ENCODE measurements at regions not wholly inside any gene's neighbourhood (a gene's known extent, or its start where the extent isn't known, plus 50 kb on each side); places are given as distances from the start of the nearest gene placed in this dataset.

DNA sequence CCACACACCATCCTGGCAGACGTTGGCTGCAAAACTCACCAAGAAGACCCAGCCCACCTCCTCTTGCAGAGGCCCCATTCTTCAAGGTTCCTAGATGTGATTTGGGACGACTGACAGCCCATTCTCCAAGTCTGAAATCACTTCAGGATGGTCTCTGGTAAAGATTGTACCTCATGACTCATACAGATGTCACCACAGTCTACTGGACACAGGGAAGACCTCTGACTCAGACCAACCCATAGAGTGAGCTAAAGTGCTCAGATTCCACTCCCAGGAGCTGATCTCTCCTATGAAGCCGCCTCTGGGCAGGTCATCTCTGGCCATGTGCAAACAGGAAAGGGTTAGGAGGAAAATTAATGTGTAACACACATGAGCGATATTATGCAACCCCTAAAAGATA lies 102.4 kb upstream of the VWC2 start:
- TF ChIP-seq, protein P1, sequence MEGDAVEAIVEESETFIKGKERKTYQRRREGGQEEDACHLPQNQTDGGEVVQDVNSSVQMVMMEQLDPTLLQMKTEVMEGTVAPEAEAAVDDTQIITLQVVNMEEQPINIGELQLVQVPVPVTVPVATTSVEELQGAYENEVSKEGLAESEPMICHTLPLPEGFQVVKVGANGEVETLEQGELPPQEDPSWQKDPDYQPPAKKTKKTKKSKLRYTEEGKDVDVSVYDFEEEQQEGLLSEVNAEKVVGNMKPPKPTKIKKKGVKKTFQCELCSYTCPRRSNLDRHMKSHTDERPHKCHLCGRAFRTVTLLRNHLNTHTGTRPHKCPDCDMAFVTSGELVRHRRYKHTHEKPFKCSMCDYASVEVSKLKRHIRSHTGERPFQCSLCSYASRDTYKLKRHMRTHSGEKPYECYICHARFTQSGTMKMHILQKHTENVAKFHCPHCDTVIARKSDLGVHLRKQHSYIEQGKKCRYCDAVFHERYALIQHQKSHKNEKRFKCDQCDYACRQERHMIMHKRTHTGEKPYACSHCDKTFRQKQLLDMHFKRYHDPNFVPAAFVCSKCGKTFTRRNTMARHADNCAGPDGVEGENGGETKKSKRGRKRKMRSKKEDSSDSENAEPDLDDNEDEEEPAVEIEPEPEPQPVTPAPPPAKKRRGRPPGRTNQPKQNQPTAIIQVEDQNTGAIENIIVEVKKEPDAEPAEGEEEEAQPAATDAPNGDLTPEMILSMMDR (IDR thresholded peaks at IDR 0.05): no peak
- TF ChIP-seq ZFX (IDR thresholded peaks at IDR 0.05; ENCODE audit: borderline replicate concordance): no peak
- H3K27ac ChIP-seq: no peak overlapping the region

DNA sequence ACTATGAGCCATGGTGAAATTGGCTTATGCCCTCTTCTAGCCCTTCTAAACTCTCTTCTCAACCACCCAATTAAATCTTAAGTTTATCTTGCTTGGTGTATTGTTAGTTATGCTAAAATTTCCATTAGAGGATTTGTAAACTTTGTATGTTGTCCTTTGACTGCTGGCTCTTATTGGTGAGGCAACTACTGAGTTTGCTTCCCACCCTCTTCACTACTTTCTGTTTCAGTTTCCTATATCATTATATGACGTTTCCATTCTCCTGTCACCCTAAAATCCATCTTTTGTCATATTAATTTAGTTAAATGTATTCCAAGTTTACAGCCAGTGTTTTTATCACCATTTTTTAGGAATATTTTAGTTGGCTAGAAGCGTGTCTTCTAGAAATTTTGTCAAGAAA lies 80.9 kb upstream of the VWC2 start:
- H3K27ac ChIP-seq: no peak overlapping the region
- TF ChIP-seq ZFX (IDR thresholded peaks at IDR 0.05; ENCODE audit: borderline replicate concordance): no peak
- TF ChIP-seq, protein P1 (IDR thresholded peaks at IDR 0.05): no peak

DNA sequence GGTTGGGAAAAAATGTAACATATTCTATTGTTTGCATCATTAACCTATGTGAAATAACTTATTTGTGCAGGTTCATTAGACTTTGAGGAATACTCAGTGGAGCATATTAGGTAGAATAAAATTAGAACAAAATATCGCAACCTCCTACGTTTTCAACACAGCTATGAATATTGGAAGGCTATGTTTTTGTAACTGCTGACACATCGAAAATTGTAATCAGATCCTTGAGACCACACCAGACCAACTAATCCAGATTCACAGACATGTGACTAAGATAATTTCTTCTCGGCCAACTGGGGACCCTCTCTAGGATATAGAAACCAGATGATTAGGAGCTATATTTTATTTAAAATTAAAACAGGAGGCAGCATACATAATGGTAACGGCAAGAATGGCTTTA lies 77.5 kb upstream of the VWC2 start:
- TF ChIP-seq ZFX (IDR thresholded peaks at IDR 0.05; ENCODE audit: borderline replicate concordance): no peak
- TF ChIP-seq, protein P1 (IDR thresholded peaks at IDR 0.05): no peak

DNA sequence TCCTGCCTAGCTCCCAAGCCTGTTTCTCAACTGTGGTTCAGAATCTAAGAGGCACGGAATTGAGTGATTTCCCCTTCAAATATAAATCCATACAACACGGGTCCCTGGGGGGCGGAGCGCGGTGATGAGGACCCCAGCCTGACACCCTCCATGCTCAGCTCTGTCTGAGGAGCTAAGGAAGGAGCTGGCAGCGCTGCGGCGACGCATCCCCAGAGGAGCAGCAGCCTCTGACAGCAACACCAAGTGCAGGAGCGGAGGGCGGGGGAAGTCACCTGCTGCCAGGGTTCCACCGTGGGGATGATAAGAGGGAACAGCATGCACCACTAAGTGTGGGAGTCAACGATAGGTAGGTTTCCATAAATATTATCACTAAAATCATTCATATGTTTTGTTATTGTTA lies 72.6 kb upstream of the VWC2 start:
- no peak overlapping the region for H3K27ac ChIP-seq
- TF ChIP-seq ZFX (IDR thresholded peaks at IDR 0.05; ENCODE audit: borderline replicate concordance): no peak

More for the DNA sequence above, 77.5 kb upstream of the VWC2 start:
- no peak overlapping the region for H3K27ac ChIP-seq

DNA sequence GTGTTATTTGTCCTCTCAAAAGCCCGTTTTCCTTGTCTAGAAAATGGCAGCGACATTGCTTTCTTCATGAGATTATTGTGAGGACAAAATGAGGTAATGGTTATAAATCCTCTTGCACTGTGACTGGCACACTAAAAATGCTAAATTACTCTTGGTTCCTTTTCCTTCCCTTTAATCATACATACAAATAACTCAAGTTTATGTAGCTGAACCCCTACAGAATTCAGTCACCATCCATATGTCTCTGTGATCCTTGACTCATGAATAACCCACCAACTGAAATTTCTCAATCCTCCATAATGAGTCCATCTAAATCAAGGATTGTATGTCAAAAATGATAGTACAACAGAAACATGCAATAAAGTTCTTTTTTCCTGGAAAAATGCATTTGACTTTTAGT lies 71.3 kb upstream of the VWC2 start:
- no peak overlapping the region for H3K27ac ChIP-seq
- no peak for TF ChIP-seq ZFX (IDR thresholded peaks at IDR 0.05; ENCODE audit: borderline replicate concordance)
- TF ChIP-seq, protein P1 (IDR thresholded peaks at IDR 0.05): no peak

DNA sequence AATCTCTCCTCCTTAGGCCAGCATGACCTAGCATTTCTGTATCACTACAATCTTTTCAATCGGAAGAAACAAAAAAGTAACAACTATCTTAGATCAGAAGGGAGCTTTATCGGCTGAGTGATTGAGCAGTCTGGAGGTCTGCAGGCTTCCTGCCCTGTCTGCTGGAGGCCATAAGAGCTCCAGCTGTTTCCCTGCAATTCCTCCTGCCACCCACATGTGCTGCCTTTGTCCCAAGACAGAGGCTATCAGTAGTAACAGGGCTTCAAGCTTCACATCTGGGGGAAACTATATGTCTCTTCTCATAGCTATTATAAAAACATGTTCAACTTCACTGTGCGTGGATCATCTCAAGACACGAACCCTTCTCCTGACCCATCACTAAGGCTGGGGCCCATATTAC lies 70.1 kb upstream of the VWC2 start:
- H3K27ac ChIP-seq: no peak overlapping the region
- no peak for TF ChIP-seq ZFX (IDR thresholded peaks at IDR 0.05; ENCODE audit: borderline replicate concordance)
- TF ChIP-seq, protein P1 (IDR thresholded peaks at IDR 0.05): no peak

DNA sequence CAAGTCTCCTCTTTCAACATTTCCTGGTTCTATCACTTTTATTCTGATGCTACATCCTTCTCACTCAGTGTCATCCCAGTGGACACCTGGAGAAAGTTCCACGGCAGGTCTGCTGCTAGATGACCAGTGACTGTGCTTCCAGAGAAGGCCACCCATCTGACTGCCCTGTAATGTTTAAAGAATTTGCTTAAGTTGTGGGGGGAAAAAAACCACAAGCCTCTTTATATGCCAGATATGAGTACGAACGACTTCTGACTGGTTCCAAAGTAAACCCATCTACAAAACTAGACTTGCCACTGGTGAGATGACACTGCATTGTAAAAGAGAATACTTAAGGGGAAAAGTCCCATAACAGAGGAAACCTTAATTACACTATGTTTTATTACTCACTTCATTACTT lies 69.6 kb upstream of the VWC2 start:
- TF ChIP-seq, protein P1 (IDR thresholded peaks at IDR 0.05): no peak
- no peak for TF ChIP-seq ZFX (IDR thresholded peaks at IDR 0.05; ENCODE audit: borderline replicate concordance)

DNA sequence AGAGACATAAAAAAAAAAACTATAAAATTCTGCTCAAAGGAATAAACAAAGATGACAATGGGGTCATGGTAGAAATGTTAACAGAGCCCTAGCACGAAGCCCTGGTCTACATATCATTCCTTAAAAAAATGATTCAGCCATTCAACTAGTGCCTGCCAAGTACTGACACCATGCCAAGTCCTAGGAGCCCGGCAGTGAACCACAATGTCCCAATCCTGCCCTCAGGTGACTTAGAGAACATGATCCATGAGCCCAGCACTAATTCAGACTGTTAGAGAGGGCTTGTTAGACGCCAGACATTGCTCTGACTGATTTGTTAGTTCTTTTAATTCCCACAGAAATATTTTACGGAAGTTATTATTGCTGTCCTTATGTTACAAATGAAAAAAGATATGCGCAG lies 67.3 kb upstream of the VWC2 start:
- no peak overlapping the region for H3K27ac ChIP-seq
- TF ChIP-seq, protein P1 (IDR thresholded peaks at IDR 0.05): no peak
- no peak for TF ChIP-seq ZFX (IDR thresholded peaks at IDR 0.05; ENCODE audit: borderline replicate concordance)

More for the DNA sequence above, 69.6 kb upstream of the VWC2 start:
- no peak overlapping the region for H3K27ac ChIP-seq

All from 22Rv1 (cell line).